ENCODE measurements at regions not wholly inside any gene's neighbourhood (a gene's known extent, or its start where the extent isn't known, plus 50 kb on each side); places are given as distances from the start of the nearest gene placed in this dataset.

DNA sequence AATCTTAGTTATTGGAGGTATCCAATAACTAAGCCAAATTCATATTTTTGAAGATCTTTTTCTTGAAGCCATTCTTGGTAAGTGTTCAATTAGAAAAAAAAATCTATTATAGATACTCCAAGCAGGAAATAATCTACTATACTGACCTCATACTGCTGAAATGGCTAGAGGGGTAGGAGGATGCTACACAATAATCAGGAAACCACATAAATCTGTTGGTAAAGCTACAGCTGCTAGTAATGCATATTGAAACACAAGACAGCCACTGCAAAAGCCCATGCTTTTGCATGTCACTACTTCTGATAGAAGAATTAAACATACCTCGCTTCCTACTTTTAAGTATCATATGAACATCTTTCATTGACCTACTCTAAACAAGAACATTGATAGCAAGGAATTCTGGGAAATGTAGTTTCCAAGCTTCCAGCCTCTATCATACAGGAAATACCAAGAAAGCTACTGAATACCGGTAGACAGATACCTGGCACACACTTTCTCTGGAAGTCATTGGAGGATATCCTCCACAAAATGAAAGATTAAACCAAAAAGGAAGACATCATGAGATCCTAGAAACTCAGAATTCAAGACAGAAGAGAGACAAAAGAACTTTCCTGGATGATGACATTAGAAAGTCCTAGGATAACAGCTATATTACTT, 103.0 kb upstream of the VAV3 start:
- Histone ChIP-seq H3K4me1 (peaks cover 0 to 14% of the 10 kb centered on the region in 2 donors), H3K27me3 (no peaks in the 10 kb centered on the region), H3K4me3 (no peak overlapping the region), H3K9me3 (no peaks in the 10 kb centered on the region), H3K27ac (no peak overlapping the region), H3K36me3 (no peaks in the 10 kb centered on the region)
- intact Hi-C loops (cut with DNase I) = no loop called here
- no peak for DNase-seq
- ATAC-seq = no peak
- no peak for TF ChIP-seq CTCF (IDR thresholded peaks at IDR 0.05)

DNA sequence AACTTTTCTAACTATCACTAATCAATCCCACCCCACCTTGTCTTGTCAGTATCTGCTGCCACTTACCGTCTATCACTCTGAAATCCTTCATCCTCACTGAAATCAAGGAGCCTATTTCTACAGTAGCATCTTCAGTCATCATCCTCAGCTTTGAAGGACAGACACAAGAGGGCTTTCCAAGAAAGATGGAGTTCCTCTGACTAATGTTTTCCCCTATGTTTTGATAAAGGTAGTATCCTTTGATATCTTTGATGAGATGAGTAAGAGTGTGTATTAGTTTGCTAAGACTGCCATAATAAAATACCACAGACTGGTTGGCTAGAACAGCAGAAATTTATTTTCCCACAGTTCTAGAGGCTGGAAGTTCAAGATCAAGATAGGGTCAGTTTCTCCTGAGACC, 101.8 kb upstream of the VAV3 start:
- no peak for ATAC-seq
- H3K4me1 ChIP-seq = peaks cover 0 to 2% of the 10 kb centered on the region in 2 donors
- H3K36me3 ChIP-seq = no peaks in the 10 kb centered on the region
- no peaks in the 10 kb centered on the region for H3K27me3 ChIP-seq
- DNase-seq = no peak
- H3K9me3 ChIP-seq = peaks cover 0 to 5% of the 10 kb centered on the region in 2 donors
- no peak overlapping the region for H3K4me3 ChIP-seq
- H3K27ac ChIP-seq = no peak overlapping the region
- intact Hi-C loops (cut with DNase I) = no loop called here
- TF ChIP-seq CTCF (IDR thresholded peaks at IDR 0.05) = no peak

GRCh38 chr1:108064255-108064654, 99.3 kb upstream of the VAV3 start:
- peaks cover 0 to 12% of the 10 kb centered on the region in 2 donors for H3K9me3 ChIP-seq
- no peak overlapping the region for H3K4me3 ChIP-seq
- no peak for TF ChIP-seq CTCF (IDR thresholded peaks at IDR 0.05)
- no peak for ATAC-seq
- DNase-seq = no peak
- H3K36me3 ChIP-seq = no peaks in the 10 kb centered on the region
- H3K27ac ChIP-seq = no peak overlapping the region
- intact Hi-C loops (cut with DNase I) = no loop called here
- no peaks in the 10 kb centered on the region for H3K4me1 ChIP-seq
- no peaks in the 10 kb centered on the region for H3K27me3 ChIP-seq

DNA sequence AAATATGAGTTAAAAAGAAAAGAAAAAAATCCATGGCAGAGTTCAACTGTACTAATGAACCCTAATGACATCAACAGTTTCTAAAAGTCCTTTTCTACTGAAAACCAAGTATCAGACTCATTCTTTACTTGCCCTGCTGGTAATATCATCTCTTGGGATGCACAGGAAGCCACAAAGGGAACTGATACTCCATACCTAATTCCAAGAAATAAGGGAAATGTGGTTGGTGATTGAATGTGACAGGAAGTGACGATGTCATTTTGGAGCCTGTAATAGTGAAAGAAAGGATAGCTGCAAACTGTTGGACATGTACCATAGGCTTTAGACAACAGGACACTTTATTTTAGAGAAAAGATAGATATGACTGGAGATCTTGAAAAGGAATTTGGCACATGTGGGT, 98.7 kb upstream of the VAV3 start:
- no peak overlapping the region for H3K4me3 ChIP-seq
- TF ChIP-seq CTCF (IDR thresholded peaks at IDR 0.05) = no peak
- intact Hi-C loops (cut with DNase I) = no loop called here
- peaks cover 0 to 12% of the 10 kb centered on the region in 2 donors for H3K9me3 ChIP-seq
- no peaks in the 10 kb centered on the region for H3K36me3 ChIP-seq
- no peaks in the 10 kb centered on the region for H3K4me1 ChIP-seq
- H3K27ac ChIP-seq = no peak overlapping the region
- ATAC-seq (peak; percentile 47), DNase-seq (no peak)
- H3K27me3 ChIP-seq = no peaks in the 10 kb centered on the region

GRCh38 chr1:108059945-108060344, 95.0 kb upstream of the VAV3 start:
- Histone ChIP-seq H3K36me3 (no peaks in the 10 kb centered on the region), H3K4me1 (peaks cover 0 to 17% of the 10 kb centered on the region in 2 donors), H3K4me3 (no peak overlapping the region), H3K27ac (no peak overlapping the region), H3K27me3 (no peaks in the 10 kb centered on the region), H3K9me3 (peaks cover 0 to 12% of the 10 kb centered on the region in 2 donors)
- ATAC-seq = no peak
- TF ChIP-seq CTCF (IDR thresholded peaks at IDR 0.05) = no peak
- peak in 1 of 4 donors; percentile 48 for DNase-seq
- intact Hi-C loops (cut with DNase I) = no loop called here
